NB4 (cell line): ENCODE measurements at regions not wholly inside any gene's neighbourhood (a gene's known extent, or its start where the extent isn't known, plus 50 kb on each side); places are given as distances from the start of the nearest gene placed in this dataset.

Source experiments
- CTCF ChIP-seq: IDR thresholded peaks from one replicate; pipeline ENCODE4 v1.5.1; 2012; ENCODE audit warnings: low read depth, low read length
- MYC ChIP-seq: IDR thresholded peaks from 2 replicates; pipeline ENCODE4 v1.6.1; 2011; ENCODE audit warnings: low read depth, low read length
- POLR2A ChIP-seq: IDR thresholded peaks from 2 replicates; pipeline ENCODE4 v1.6.1; 2011; ENCODE audit warnings: mild to moderate bottlenecking; ENCODE audit not compliant: insufficient read length; ENCODE audit errors: extremely low read depth

- no peak for TF ChIP-seq CTCF
- TF ChIP-seq POLR2A: no peak
- TF ChIP-seq MYC: no peak
Observed at GRCh38 chr5:105101577-105101976, 1539.0 kb upstream of the NUDT12 start.
